IPS DF 6.9 (cell line): ENCODE measurements at regions not wholly inside any gene's neighbourhood (a gene's known extent, or its start where the extent isn't known, plus 50 kb on each side); places are given as distances from the start of the nearest gene placed in this dataset.
"Not testable (repeated sequence)": the region's sequence is repeated elsewhere in the genome, so short reads cannot be mapped to it uniquely, and the experiment has no call there.

Experiments used
- DNase-seq: peaks from one replicate; pipeline ENCODE4 v3.0.0-alpha.2; 2013; ENCODE audit warnings: low read depth, low spot score
- H3K27ac ChIP-seq: one replicate; pipeline ENCODE4 v1.5.1; 2013; ENCODE audit warnings: low read length, control low read depth
- H3K27me3 ChIP-seq: 2 replicates; pipeline ENCODE4 v1.6.1; 2013; ENCODE audit warnings: mild to moderate bottlenecking, low read length; ENCODE audit not compliant: control insufficient read depth, insufficient read depth
- H3K36me3 ChIP-seq: 2 replicates; pipeline ENCODE4 v1.6.1; 2013; ENCODE audit warnings: low read length; ENCODE audit not compliant: control insufficient read depth, insufficient read depth
- H3K4me1 ChIP-seq: 2 replicates; pipeline ENCODE4 v1.6.1; 2013; ENCODE audit warnings: low read length; ENCODE audit not compliant: control insufficient read depth, insufficient read depth
- H3K4me3 ChIP-seq: 2 replicates; pipeline ENCODE4 v1.5.1; 2013; ENCODE audit warnings: mild to moderate bottlenecking, low read length
- H3K9me3 ChIP-seq: 2 replicates; pipeline ENCODE4 v1.6.1; 2013; ENCODE audit warnings: low read length, inconsistent platforms; ENCODE audit not compliant: control insufficient read depth, insufficient read depth
- WGBS: extraction: QIAGEN DNeasy Blood & Tissue Kit; methylation state at CpG from one replicate; pipeline ENCODE4 v1.1.7; 2013; ENCODE audit warnings: mixed read lengths, missing lambda C conversion rate; ENCODE audit not compliant: insufficient read length, insufficient coverage; 5-methylcytosine and 5-hydroxymethylcytosine counted together

- Histone ChIP-seq H3K36me3 (no peaks in the 10 kb centered on the region), H3K9me3 (no peaks in the 10 kb centered on the region), H3K4me1 (no peaks in the 10 kb centered on the region), H3K4me3 (no peak overlapping the region), H3K27ac (no peak overlapping the region), H3K27me3 (no peaks in the 10 kb centered on the region)
- no CpG with 5 or more reads among the region's 1 CpG for WGBS
- no peak for DNase-seq
These were observed 112.3 kb downstream of the MIAT start for GRCh38 chr22:26769663-26770062.

DNA sequence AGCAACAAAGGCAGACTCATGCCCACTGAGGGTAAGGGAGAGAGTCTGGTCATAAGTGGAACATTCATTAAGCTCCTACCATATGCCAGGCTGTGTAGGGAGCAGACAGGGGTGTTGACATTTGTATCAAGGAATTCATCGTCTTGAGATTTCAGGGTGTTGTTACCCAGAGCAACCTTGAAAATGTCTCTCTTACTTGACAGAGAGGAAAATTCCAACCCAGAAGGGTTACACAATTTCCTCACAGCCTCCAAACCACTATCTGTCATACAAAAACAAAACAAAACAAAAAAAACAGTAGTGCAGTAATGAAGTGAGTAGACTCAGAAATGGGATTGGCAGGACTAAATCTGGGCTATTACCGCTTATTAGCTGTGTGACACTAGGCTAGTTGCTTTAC, 113.2 kb downstream of the MIAT start:
- Histone ChIP-seq H3K9me3 (no peaks in the 10 kb centered on the region), H3K4me1 (no peaks in the 10 kb centered on the region), H3K4me3 (no peak overlapping the region), H3K27ac (no peak overlapping the region), H3K27me3 (no peaks in the 10 kb centered on the region), H3K36me3 (no peaks in the 10 kb centered on the region)
- DNase-seq, result no peak
- no CpG with 5 or more reads among the region's 2 CpGs for WGBS

DNA sequence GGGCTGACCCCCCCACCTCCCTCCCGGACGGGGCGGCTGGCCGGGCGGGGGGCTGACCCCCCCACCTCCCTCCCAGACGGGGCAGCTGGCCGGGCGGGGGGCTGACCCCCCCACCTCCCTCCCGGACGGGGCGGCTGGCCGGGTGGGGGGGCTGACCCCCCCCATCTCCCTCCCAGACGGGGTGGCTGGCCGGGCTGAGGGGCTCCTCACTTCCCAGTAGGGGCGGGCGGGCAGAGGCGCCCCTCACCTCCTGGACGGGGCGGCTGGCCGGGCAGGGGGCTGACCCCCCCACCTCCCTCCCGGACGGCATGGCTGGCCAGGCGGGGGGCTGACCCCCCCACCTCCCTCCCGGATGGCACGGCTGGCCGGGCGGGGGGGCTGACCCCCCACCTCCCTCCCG, 115.7 kb downstream of the MIAT start:
- no CpG with 5 or more reads among the region's 28 CpGs for WGBS
- not testable (repeated sequence) for H3K4me3 ChIP-seq, DNase-seq

GRCh38 chr22:26775394-26775793, 118.0 kb downstream of the MIAT start:
- WGBS, result 100% methylated on average over 1 of the region's 3 CpGs
- Histone ChIP-seq H3K4me3 (no peak overlapping the region), H3K36me3 (no peaks in the 10 kb centered on the region), H3K9me3 (no peaks in the 10 kb centered on the region; the same call in 1 of the 2 replicates), H3K4me1 (no peaks in the 10 kb centered on the region), H3K27ac (no peak overlapping the region), H3K27me3 (peaks cover 6% of the 10 kb centered on the region; the same call in 1 of the 2 replicates)
- no peak for DNase-seq

More for the DNA sequence above, 115.7 kb downstream of the MIAT start:
- H3K27ac ChIP-seq, H3K9me3 ChIP-seq, H3K4me1 ChIP-seq, H3K27me3 ChIP-seq, H3K36me3 ChIP-seq: not testable (repeated sequence)

GRCh38 chr22:26777156-26777801, 119.9 kb downstream of the MIAT start:
- no peak overlapping the region for H3K27ac ChIP-seq
- no peaks in the 10 kb centered on the region for H3K36me3 ChIP-seq
- H3K4me3 ChIP-seq, result no peak overlapping the region
- no CpG with 5 or more reads among the region's 6 CpGs for whole genome bisulfite sequencing
- no peaks in the 10 kb centered on the region; the same call in 1 of the 2 replicates for H3K9me3 ChIP-seq
- peak; percentile 54 for DNase-seq
- H3K27me3 ChIP-seq, result peaks cover 6% of the 10 kb centered on the region; the same call in 1 of the 2 replicates
- no peaks in the 10 kb centered on the region; the same call in 1 of the 2 replicates for H3K4me1 ChIP-seq

DNA sequence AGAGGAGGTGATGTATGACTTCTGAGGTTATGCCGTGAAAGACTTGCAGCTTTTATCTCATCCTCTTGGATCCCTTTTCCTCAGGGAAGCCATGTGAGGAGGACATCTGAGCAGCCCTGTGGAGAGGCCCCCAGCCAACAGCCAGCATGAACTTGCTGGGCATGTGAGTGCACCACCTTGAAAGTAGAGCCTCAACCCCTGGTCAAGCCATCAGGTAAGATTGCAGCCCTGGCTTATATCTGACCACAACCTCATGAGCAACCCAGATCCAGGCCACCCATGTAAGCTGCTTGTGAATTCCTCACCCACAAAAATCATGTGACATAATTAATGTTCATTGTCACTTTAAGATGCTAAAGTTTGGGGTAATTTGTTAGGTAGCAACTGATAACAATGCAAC, 121.0 kb downstream of the MIAT start:
- H3K4me3 ChIP-seq, result no peak overlapping the region
- WGBS, result no CpG with 5 or more reads among the region's 1 CpG
- H3K36me3 ChIP-seq, result no peaks in the 10 kb centered on the region
- no peaks in the 10 kb centered on the region; the same call in 1 of the 2 replicates for H3K4me1 ChIP-seq
- DNase-seq, result no peak
- no peak overlapping the region for H3K27ac ChIP-seq
- H3K9me3 ChIP-seq, result no peaks in the 10 kb centered on the region; the same call in 1 of the 2 replicates
- peaks cover 6% of the 10 kb centered on the region; the same call in 1 of the 2 replicates for H3K27me3 ChIP-seq

- no CpG with 5 or more reads among the region's 3 CpGs for WGBS
- H3K4me3 ChIP-seq, result no peak overlapping the region
- no peaks in the 10 kb centered on the region; the same call in 1 of the 2 replicates for H3K9me3 ChIP-seq
- no peak overlapping the region for H3K27ac ChIP-seq
- H3K36me3 ChIP-seq, result no peaks in the 10 kb centered on the region
- no peaks in the 10 kb centered on the region; the same call in 1 of the 2 replicates for H3K4me1 ChIP-seq
- no peak for DNase-seq
- H3K27me3 ChIP-seq, result peaks cover 6% of the 10 kb centered on the region; the same call in 1 of the 2 replicates
These were observed 121.7 kb downstream of the MIAT start for GRCh38 chr22:26779108-26779507.

DNA sequence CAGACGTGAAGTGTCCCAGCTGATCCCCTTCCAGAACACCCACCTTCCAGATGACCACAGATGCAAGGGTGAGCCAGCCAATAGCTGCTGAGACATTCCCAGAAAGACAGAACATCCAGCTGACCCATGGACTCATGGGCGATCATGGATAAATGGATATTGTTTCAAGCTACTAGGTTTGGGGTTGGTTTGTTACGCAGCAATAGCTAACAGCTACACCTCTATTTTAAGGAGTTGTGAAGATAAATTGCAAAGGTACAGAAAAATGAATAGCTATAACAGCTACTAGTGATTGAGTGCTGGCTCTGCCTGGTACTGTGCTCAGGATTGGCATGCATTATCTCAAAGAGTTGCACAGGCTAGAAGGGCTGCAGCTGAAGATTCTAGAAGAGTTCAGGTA, 122.5 kb downstream of the MIAT start:
- H3K27me3 ChIP-seq, result peaks cover 6% of the 10 kb centered on the region; the same call in 1 of the 2 replicates
- WGBS, result no CpG with 5 or more reads among the region's 3 CpGs
- no peaks in the 10 kb centered on the region for H3K36me3 ChIP-seq
- no peak overlapping the region for H3K4me3 ChIP-seq
- no peak overlapping the region for H3K27ac ChIP-seq
- H3K9me3 ChIP-seq, result no peaks in the 10 kb centered on the region; the same call in 1 of the 2 replicates
- DNase-seq, result no peak
- no peaks in the 10 kb centered on the region; the same call in 1 of the 2 replicates for H3K4me1 ChIP-seq

- no peak overlapping the region for H3K27ac ChIP-seq
- peaks cover 6% of the 10 kb centered on the region; the same call in 1 of the 2 replicates for H3K27me3 ChIP-seq
- no peaks in the 10 kb centered on the region; the same call in 1 of the 2 replicates for H3K9me3 ChIP-seq
- no peak overlapping the region for H3K4me3 ChIP-seq
- no peaks in the 10 kb centered on the region for H3K36me3 ChIP-seq
- no peak for DNase-seq
- no peaks in the 10 kb centered on the region; the same call in 1 of the 2 replicates for H3K4me1 ChIP-seq
These were observed 123.1 kb downstream of the MIAT start for GRCh38 chr22:26780521-26780920.

DNA sequence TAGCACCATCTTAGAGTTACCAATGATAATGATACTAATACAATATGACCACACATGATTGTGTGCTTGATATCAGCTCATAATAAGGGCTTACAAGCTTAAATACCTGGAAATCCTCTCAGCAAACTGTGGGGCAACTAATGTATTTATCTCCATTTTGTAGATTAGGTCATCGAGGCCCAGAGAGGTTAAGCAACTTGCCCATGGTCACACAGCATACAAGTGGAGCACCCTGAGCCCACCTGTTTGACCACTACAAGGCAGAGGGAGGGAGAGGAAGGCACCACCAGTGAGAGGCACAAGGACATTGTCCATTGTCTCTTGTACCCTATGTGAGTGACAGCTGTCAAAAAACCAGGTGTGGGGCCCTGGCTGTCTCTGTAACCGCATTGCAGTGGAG, 123.7 kb downstream of the MIAT start:
- Histone ChIP-seq H3K4me1 (no peaks in the 10 kb centered on the region; the same call in 1 of the 2 replicates), H3K4me3 (no peak overlapping the region), H3K9me3 (no peaks in the 10 kb centered on the region; the same call in 1 of the 2 replicates), H3K27ac (no peak overlapping the region), H3K27me3 (peaks cover 4% of the 10 kb centered on the region; the same call in 1 of the 2 replicates), H3K36me3 (no peaks in the 10 kb centered on the region)
- no peak for DNase-seq
- no CpG with 5 or more reads among the region's 2 CpGs for whole genome bisulfite sequencing

DNA sequence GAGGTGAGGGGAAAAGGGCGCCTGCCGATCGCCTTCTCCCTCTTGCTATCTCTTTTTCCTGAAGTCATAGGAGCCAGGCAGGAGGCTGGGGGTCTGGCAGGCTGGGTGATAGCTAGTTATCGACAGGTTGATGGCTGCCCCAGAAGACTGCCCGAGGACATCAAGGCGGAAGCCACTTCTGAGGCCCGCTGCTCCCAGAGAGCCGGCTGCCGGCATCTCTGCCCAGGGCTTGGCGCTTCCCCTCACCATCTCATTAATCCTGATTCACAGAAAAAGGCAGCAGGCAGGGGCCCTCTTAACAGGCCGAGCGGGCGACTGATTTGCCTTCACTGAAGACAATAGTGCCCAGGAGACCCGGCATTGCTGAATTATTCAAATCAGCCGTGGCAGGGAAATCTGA, 124.2 kb downstream of the MIAT start:
- Histone ChIP-seq H3K4me3 (no peak overlapping the region), H3K36me3 (no peaks in the 10 kb centered on the region), H3K27me3 (peaks cover 4% of the 10 kb centered on the region; the same call in 1 of the 2 replicates), H3K27ac (no peak overlapping the region), H3K9me3 (no peaks in the 10 kb centered on the region; the same call in 1 of the 2 replicates), H3K4me1 (no peaks in the 10 kb centered on the region; the same call in 1 of the 2 replicates)
- no peak for DNase-seq
- WGBS, result no CpG with 5 or more reads among the region's 15 CpGs
